Ascending aorta (tissue), 2 donors: ENCODE measurements at regions not wholly inside any gene's neighbourhood (a gene's known extent, or its start where the extent isn't known, plus 50 kb on each side); places are given as distances from the start of the nearest gene placed in this dataset.

Source experiments
- DNase-seq, 2 donors: peaks; one replicate each; pipeline ENCODE4 v3.0.0-alpha.2; 2019; ENCODE audit warnings: low spot score in 2 of 2
- H3K27ac ChIP-seq, 2 donors: fragments of 200-600 bp; sonication (generic); one replicate each; pipeline ENCODE4 v1.5.1; 2016 to 2017; ENCODE audit warnings: mild to moderate bottlenecking in 1 of 2
- H3K27me3 ChIP-seq: fragments of 200-600 bp; sonication (generic); one replicate; pipeline ENCODE4 v1.5.1; 2017
- H3K36me3 ChIP-seq, 2 donors: fragments of 200-600 bp; sonication (generic); one replicate each; pipeline ENCODE4 v1.5.1; 2016
- H3K4me1 ChIP-seq, 2 donors: fragments of 200-600 bp; sonication (generic); one replicate each; pipeline ENCODE4 v1.5.1; 2016 to 2017; ENCODE audit warnings: mild to moderate bottlenecking in 1 of 2
- H3K4me3 ChIP-seq, 2 donors: fragments of 200-600 bp; sonication (generic); one replicate each; pipeline ENCODE4 v1.5.1; 2016 to 2017; ENCODE audit warnings: mild to moderate bottlenecking in 1 of 2
- H3K9me3 ChIP-seq, 2 donors: fragments of 200-600 bp; sonication (generic); one replicate each; pipeline ENCODE4 v1.5.1; 2016
- intact Hi-C: fragments of 100-400 bp; cut with DNase I; formaldehyde crosslinking; loops from one replicate; pipeline ENCODE4 v1.15.1; 2023
- TF ChIP-seq, protein P1 (sequence below), 3 experiments: fragments of 200-600 bp in 2 of 3; fragments of 450-650 bp in 1 of 3; sonication (generic) in 2 of 3; IDR thresholded peaks; one replicate each; pipeline ENCODE4 v1.5.1; 2016 to 2019; ENCODE audit warnings: antibody characterized with exemption in 3 of 3, mild to moderate bottlenecking in 1 of 3, moderate library complexity in 1 of 3

DNA sequence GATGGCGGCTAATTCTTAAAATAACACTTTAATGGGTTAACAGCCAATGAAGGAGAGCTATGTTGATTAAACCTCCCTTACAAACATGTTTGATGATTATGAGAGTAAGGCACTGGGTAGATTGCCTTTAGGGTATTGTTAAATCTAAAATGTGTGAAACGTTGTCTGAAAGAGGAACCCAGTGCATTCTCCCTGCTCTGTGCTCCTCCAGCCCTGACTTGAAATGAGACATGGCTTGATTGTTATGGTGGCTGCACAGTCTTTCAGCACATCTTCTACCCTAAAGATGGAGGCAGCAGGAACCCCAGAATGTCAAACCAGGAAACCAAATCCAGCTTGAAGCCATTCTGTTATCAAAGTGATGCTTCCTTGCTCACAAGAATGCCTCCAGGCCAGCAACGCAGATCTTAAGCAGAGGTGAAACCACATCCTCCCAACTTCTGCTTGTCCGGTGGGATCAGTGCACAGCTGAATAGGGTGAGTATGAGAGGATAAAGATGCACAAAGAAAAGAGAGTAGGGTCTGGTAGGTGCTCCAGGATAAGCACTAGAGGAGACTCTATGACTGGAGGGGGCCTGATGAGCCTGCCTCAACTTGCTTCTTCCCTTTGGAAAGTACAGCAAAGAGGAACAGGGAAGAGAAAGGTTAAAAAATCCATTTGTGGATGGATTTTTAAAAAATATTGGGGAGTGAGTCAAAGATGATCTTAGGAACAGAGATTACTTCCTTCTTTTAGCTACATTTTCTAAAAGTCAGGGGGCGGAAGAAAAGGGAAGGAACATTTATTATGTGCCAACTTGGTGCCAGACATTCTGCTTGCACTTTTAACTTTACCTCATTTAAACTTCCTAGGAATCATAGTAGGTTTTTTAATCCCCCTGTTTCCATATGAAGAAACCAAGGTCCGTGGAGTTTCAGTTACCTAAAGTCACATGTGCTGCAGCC is 523.0 kb downstream of the TXNL1 start:
- H3K4me1 ChIP-seq: no peaks in the 10 kb centered on the region
- TF ChIP-seq, protein P1, sequence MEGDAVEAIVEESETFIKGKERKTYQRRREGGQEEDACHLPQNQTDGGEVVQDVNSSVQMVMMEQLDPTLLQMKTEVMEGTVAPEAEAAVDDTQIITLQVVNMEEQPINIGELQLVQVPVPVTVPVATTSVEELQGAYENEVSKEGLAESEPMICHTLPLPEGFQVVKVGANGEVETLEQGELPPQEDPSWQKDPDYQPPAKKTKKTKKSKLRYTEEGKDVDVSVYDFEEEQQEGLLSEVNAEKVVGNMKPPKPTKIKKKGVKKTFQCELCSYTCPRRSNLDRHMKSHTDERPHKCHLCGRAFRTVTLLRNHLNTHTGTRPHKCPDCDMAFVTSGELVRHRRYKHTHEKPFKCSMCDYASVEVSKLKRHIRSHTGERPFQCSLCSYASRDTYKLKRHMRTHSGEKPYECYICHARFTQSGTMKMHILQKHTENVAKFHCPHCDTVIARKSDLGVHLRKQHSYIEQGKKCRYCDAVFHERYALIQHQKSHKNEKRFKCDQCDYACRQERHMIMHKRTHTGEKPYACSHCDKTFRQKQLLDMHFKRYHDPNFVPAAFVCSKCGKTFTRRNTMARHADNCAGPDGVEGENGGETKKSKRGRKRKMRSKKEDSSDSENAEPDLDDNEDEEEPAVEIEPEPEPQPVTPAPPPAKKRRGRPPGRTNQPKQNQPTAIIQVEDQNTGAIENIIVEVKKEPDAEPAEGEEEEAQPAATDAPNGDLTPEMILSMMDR (IDR thresholded peaks at IDR 0.05): no peak
- H3K4me3 ChIP-seq: no peak overlapping the region
- H3K36me3 ChIP-seq: no peaks in the 10 kb centered on the region
- no peaks in the 10 kb centered on the region for H3K27me3 ChIP-seq
- no peak for DNase-seq
- no peak overlapping the region for H3K27ac ChIP-seq
- intact Hi-C loops: no loop called here
- H3K9me3 ChIP-seq: no peaks in the 10 kb centered on the region

- Histone ChIP-seq H3K27ac (no peak overlapping the region), H3K4me3 (no peak overlapping the region), H3K9me3 (no peaks in the 10 kb centered on the region), H3K4me1 (no peaks in the 10 kb centered on the region), H3K36me3 (no peaks in the 10 kb centered on the region), H3K27me3 (no peaks in the 10 kb centered on the region)
- TF ChIP-seq, protein P1 (IDR thresholded peaks at IDR 0.05): no peak
- no peak for DNase-seq
- intact Hi-C loops: no loop called here
These were observed 525.0 kb upstream of the TCF4 start for GRCh38 chr18:56112984-56113383.

DNA sequence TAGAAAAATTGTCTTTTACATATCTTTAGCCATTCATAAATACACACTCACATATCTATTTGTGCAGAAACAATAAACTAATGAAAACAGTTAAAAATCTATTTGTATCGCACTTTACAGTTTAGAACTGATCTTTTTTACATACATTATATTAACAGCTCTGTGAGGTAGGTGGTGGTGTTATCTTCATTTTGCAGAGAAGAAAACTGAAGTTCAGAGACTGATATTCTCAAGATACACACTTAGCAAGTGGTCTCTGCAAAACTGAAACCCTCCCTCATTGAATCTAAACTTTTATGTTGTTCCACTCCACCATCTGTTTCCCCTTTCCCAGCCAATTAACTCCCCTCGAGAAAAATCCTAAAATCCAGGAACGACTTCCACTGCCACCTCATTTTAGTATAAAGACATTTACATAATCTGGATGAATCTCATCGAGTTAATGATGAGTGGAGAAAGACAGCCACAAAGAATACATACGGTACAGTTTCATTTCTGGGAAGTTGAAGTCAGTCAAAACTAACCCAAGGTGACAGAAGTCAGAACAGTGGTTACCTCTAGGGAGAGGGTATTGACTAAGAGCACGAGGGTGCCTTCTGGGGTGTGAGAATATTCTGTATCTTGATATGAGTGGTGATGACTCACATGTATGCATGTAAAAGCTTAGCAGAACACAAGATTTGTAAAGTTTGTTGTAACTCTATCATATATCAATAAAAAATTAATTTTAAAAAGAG is 524.2 kb upstream of the TCF4 start:
- H3K27me3 ChIP-seq: no peaks in the 10 kb centered on the region
- no peaks in the 10 kb centered on the region for H3K4me1 ChIP-seq
- intact Hi-C loops: no loop called here
- no peak overlapping the region for H3K27ac ChIP-seq
- TF ChIP-seq, protein P1 (IDR thresholded peaks at IDR 0.05): no peak
- no peaks in the 10 kb centered on the region for H3K9me3 ChIP-seq
- no peak overlapping the region for H3K4me3 ChIP-seq
- H3K36me3 ChIP-seq: no peaks in the 10 kb centered on the region
- no peak for DNase-seq

GRCh38 chr18:56109757-56110156 is 521.8 kb upstream of the TCF4 start:
- Histone ChIP-seq H3K27ac (no peak overlapping the region), H3K27me3 (no peaks in the 10 kb centered on the region), H3K9me3 (peaks cover 0 to under 1% of the 10 kb centered on the region in 2 donors), H3K4me3 (no peak overlapping the region), H3K36me3 (no peaks in the 10 kb centered on the region), H3K4me1 (no peaks in the 10 kb centered on the region)
- TF ChIP-seq, protein P1 (IDR thresholded peaks at IDR 0.05): no peak
- no peak for DNase-seq
- intact Hi-C loops: no loop called here

DNA sequence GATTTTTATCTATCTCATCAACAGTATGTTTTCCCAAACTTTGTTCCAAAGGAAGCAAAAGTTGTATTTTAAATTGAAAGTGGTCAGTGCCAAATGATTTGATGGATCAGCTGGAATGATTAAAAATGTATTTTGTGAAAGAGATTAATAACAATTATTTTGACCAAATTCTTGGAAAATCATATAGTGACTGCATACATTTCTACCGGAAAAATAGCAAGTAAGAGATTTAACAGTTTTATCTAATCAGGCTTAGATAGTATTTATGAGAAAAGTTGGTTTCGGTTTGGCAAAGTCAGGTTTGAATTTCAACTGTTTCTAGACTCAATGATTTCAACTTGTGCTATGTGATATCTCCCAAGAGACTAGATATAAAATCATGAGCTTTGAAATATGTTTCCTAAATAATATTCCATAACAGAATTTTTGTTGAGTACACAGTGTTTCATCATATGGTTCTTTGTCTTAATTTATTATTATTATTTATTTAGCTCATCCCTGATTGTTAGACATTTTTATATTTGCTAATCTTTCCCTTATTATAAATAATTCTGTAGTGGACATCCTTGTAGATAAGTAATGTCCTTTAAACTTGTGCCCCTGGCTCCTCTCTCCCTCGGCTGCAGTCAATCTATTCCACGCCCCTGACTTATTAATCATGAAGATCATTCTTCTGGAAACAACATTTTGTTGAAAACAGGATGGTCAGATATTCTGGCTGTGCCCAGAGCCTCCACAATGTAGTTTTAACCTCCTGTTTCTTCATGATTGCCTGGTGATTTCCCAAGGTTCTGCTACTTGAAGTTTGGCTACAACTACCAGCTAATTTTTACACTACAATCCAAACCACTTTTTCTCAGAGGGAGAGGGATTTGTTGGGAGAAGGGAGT is 520.7 kb upstream of the TCF4 start:
- H3K4me3 ChIP-seq: no peak overlapping the region
- H3K9me3 ChIP-seq: peaks cover 0 to 9% of the 10 kb centered on the region in 2 donors
- TF ChIP-seq, protein P1 (IDR thresholded peaks at IDR 0.05): no peak
- intact Hi-C loops: no loop called here
- no peaks in the 10 kb centered on the region for H3K27me3 ChIP-seq
- H3K36me3 ChIP-seq: no peaks in the 10 kb centered on the region
- no peaks in the 10 kb centered on the region for H3K4me1 ChIP-seq
- H3K27ac ChIP-seq: no peak overlapping the region
- DNase-seq: no peak
